GM12874 (cell line): ENCODE measurements at regions not wholly inside any gene's neighbourhood (a gene's known extent, or its start where the extent isn't known, plus 50 kb on each side); places are given as distances from the start of the nearest gene placed in this dataset.

Experiments used
- TF ChIP-seq, protein P1 (sequence below): IDR thresholded peaks from 2 replicates; pipeline ENCODE4 v1.5.1; 2011; ENCODE audit warnings: low read depth, mild to moderate bottlenecking, control low read depth, low read length, moderate library complexity; ENCODE audit not compliant: insufficient read depth

DNA sequence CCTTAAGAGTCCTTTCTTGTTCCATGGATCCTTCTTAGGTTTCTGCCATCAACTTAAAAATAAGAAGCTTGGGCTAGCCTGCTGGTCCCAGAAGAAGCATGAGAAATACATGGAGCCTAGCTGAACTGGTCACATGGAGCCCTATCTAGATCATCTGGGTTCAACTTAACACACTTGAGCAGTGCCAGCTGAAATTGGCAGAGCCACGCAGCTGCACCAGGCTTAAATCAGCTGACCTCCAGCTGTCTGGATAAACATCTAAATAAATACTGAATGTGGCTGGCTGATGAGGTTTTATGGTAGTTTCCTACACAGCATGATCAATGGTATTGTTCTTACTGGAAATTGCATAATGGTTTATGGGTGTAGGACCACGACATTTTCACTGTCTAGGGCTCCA, 598.4 kb upstream of the FAM241A start:
- TF ChIP-seq, protein P1, sequence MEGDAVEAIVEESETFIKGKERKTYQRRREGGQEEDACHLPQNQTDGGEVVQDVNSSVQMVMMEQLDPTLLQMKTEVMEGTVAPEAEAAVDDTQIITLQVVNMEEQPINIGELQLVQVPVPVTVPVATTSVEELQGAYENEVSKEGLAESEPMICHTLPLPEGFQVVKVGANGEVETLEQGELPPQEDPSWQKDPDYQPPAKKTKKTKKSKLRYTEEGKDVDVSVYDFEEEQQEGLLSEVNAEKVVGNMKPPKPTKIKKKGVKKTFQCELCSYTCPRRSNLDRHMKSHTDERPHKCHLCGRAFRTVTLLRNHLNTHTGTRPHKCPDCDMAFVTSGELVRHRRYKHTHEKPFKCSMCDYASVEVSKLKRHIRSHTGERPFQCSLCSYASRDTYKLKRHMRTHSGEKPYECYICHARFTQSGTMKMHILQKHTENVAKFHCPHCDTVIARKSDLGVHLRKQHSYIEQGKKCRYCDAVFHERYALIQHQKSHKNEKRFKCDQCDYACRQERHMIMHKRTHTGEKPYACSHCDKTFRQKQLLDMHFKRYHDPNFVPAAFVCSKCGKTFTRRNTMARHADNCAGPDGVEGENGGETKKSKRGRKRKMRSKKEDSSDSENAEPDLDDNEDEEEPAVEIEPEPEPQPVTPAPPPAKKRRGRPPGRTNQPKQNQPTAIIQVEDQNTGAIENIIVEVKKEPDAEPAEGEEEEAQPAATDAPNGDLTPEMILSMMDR, result no peak

DNA sequence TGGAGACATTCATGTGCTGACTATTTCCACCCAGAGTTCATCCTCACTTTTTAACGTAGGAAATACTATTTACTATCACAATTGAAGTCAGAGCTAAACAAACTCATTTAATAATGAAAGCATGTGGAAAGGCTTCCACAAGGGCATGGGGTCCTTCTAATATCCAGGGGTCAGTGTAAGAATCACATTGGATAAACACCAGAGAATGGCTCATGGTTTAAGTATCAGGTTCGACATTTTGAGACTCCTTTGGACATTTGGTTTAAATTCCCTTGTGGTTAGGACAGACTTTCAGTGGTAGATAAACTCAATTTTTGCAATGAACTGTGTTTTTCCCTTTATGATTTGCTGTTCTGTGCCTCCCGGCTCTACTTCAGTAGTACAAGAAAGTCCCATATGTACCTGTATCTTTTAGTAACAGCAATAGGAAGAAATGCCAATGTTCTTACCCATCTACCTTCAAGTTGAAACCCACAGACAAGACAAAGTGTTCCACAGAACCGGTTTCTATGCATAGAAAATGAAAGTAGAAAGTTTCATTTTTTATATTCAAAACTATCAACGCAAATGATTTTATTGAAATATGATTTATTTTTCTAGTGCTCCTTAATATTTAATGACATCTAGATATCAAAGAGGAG, 589.0 kb upstream of the FAM241A start:
- TF ChIP-seq, protein P1, result no peak

DNA sequence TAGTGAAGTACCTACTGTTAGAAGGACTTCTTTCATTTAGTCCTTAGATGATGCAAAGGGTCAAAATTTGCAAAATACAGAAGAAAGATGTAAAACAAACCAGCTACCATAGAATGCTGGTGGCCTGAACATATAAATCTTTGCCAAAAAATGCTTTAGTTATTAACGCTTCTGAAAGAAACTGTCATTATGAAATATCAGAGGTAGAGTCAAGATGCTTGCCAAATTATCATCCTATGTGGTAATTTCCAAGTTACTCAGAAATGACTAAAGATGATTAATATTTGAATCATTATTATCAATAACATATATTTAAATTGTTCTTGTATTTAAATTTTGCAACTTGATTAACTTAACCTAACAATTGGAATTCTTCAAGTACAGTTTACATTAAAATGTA, 588.4 kb upstream of the FAM241A start:
- TF ChIP-seq, protein P1, result no peak

DNA sequence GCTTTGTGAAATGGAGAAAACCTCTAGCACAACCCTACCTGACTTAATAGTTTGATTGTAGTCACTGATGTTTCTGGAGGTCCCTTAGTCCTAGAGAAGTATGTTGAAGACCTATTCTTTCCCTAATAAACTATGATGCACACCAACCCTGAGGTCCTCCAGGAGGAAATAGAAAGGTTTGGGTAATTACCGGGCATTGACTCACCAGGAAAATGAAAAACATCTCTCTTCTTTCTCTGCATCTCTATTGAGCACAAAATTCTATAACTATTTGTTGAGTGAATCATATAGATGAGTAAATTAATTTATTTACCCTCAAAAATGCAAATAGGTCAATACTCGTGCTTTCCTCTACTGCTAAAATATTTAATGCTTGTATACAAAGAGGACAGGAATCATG, 582.4 kb upstream of the FAM241A start:
- TF ChIP-seq, protein P1, result no peak

DNA sequence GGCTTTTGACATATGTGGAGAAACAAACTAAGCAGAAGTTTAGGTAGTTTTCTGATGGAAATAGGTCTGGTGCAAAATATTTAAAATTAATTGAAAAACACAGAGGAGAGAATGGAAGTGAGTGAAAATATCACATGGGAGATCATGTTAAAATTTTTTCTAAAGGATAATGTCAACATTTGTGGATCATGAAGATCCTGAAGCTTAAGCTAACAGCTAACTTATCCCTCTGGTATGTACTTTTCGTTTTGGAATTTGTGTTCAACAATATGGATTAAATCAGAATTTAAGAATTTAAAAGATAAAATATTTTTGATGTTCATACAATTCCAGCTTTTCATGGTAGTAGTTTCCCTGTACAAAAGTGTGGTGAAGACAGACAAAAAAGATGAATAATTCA, 572.8 kb upstream of the FAM241A start:
- TF ChIP-seq, protein P1, result no peak

DNA sequence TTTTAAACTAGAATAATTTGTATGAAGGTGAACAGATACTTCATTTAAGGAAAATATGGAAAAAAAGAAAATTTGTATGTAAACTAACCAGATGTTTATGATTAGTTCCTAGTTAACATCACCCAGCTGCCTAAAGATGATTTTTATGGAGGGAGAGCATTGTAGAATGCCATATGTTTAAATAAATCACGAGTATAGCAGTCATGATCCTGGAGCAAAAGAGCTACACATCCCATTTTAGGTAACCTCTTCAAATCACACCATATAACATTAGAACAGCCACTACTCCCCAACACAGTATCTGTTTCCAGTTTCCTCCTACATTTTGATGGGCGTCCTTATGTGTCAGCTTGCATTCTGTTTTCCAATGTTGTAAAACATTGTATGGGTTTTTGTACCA, 571.9 kb upstream of the FAM241A start:
- TF ChIP-seq, protein P1, result no peak

DNA sequence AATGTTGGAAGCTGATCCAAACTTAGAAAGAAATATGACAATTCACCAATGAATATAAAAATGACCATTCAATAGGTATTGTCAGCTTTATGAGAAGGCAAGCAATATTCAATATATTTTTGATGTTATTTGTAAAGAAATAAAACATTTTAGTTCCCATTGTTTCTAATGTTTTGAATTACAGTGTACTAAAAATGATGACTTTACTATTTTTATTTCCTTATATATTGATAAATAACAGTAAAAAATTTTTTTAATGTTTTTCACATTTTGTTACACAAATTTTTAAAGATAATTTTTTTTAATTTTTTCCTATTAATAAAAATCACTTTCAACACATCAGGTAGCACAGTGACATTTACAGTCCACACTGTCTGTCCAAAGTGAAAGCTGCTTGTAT, 565.5 kb upstream of the FAM241A start:
- TF ChIP-seq, protein P1, result no peak
